Endodermal cell (in vitro differentiated cells): ENCODE measurements at regions not wholly inside any gene's neighbourhood (a gene's known extent, or its start where the extent isn't known, plus 50 kb on each side); places are given as distances from the start of the nearest gene placed in this dataset.

Source experiments
- DNase-seq: peaks from one replicate; pipeline ENCODE4 v3.0.0-alpha.2; 2017
- H3K27ac ChIP-seq: 2 replicates; pipeline ENCODE4 v1.5.1; 2013; ENCODE audit warnings: mild to moderate bottlenecking, low read depth, low read length, moderate library complexity
- H3K27me3 ChIP-seq: 2 replicates; pipeline ENCODE4 v1.6.1; 2013; ENCODE audit warnings: mild to moderate bottlenecking, low read length, moderate library complexity; ENCODE audit not compliant: insufficient read depth, control insufficient read depth, poor library complexity, severe bottlenecking
- H3K36me3 ChIP-seq: 2 replicates; pipeline ENCODE4 v1.7.0; 2013; ENCODE audit warnings: mild to moderate bottlenecking, low read length, moderate library complexity; ENCODE audit not compliant: control insufficient read depth, insufficient read depth
- H3K4me1 ChIP-seq: one replicate; pipeline ENCODE4 v1.7.0; 2013; ENCODE audit warnings: low read length; ENCODE audit not compliant: control insufficient read depth, insufficient read depth
- H3K4me3 ChIP-seq: 2 replicates; pipeline ENCODE4 v1.5.1; 2013; ENCODE audit warnings: mild to moderate bottlenecking, low read length, moderate library complexity
- H3K9ac ChIP-seq: 2 replicates; pipeline ENCODE4 v1.6.1; 2013; ENCODE audit warnings: mild to moderate bottlenecking, low read length, moderate library complexity; ENCODE audit not compliant: poor library complexity, severe bottlenecking; ENCODE audit errors: extremely low read depth
- H3K9me3 ChIP-seq: 2 replicates; pipeline ENCODE4 v1.6.1; 2013; ENCODE audit warnings: mild to moderate bottlenecking, low read length, moderate library complexity; ENCODE audit not compliant: control insufficient read depth
- H3K27ac Mint-ChIP-seq: 2 replicates; pipeline ENCODE4 v1.8.0; 2020; ENCODE audit warnings: mixed read lengths
- H3K27me3 Mint-ChIP-seq: 2 replicates; pipeline ENCODE4 v1.8.0; 2021; ENCODE audit warnings: mild to moderate bottlenecking, mixed read lengths; ENCODE audit not compliant: insufficient read depth
- H3K36me3 Mint-ChIP-seq: 2 replicates; pipeline ENCODE4 v1.8.0; 2020; ENCODE audit warnings: low read depth, mixed read lengths
- H3K4me1 Mint-ChIP-seq: 2 replicates; pipeline ENCODE4 v1.8.0; 2020; ENCODE audit warnings: mixed read lengths
- H3K4me3 Mint-ChIP-seq: 2 replicates; pipeline ENCODE4 v1.8.0; 2020; ENCODE audit warnings: mild to moderate bottlenecking, moderate library complexity, mixed read lengths
- H3K9me3 Mint-ChIP-seq: 2 replicates; pipeline ENCODE4 v1.8.0; 2020; ENCODE audit warnings: mild to moderate bottlenecking, mixed read lengths
- CTCF ChIP-seq: fragments of 200-600 bp; sonication (generic); conservative IDR thresholded peaks from 2 replicates; pipeline ENCODE4 v1.5.0; 2021; ENCODE audit warnings: antibody characterized with exemption, mild to moderate bottlenecking
- WGBS, 2 experiments: methylation state at CpG; one replicate each; pipeline versions ENCODE4 v1.1.5 to v1.1.7; 2013; ENCODE audit warnings: missing lambda C conversion rate in 2 of 2, mixed read lengths in 1 of 2; ENCODE audit not compliant: insufficient coverage in 1 of 2, insufficient read length in 1 of 2; 5-methylcytosine and 5-hydroxymethylcytosine counted together

DNA sequence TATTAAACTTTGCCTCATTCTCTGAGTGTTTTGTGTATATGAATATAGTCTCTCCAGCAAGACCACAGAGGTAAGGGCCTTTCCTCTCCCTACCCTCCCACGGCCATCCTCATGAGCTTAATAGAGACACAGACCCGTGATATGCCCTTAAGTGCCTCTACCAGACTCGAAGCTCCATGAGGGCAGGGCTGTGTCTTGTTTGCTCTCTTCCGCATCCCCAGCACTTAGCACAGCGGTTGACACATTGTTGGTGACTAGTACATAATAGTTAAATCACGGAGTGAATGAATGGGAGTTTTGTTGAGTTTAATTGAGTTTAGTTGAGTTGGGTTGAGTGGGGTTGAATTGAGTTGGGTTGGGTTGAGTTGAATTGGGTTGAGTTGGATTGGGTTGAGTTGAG, 122.3 kb downstream of the ZFP36L2 start:
- no peak for TF ChIP-seq CTCF
- no peaks in the 10 kb centered on the region for H3K9me3 Mint-ChIP-seq
- no peaks in the 10 kb centered on the region for H3K36me3 ChIP-seq
- no peaks in the 10 kb centered on the region for H3K9me3 ChIP-seq
- H3K36me3 Mint-ChIP-seq, result no peaks in the 10 kb centered on the region
- H3K27ac ChIP-seq, result no peak overlapping the region
- no peak overlapping the region for H3K4me3 ChIP-seq
- no peak overlapping the region for H3K4me3 Mint-ChIP-seq
- H3K9ac ChIP-seq, result no peak overlapping the region
- H3K27me3 ChIP-seq, result peaks cover 10% of the 10 kb centered on the region
- H3K27ac Mint-ChIP-seq, result no peak overlapping the region
- whole genome bisulfite sequencing, 2 experiments, result 98 to 100% methylated on average over 3 to 6 of the region's 6 CpGs
- DNase-seq, result peak; percentile 11
- peaks cover 20% of the 10 kb centered on the region for H3K27me3 Mint-ChIP-seq
- H3K4me1 ChIP-seq, result peaks cover 4% of the 10 kb centered on the region
- no peaks in the 10 kb centered on the region for H3K4me1 Mint-ChIP-seq

DNA sequence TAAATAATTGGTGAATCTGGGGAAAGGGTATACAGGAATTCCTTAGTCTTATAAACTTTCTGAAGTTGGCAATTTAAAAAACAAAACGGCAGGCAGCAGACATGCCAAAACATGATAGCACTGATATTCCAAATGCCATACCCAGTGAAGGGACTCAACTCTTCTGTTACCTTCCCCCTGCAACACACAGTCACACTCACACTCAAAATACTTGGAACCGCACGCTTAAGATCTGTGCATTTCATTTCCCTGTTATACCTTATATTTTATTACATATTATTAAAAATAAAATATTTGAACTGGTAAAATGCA, 123.4 kb downstream of the ZFP36L2 start:
- no peak for DNase-seq
- H3K9ac ChIP-seq, result no peak overlapping the region
- H3K27me3 ChIP-seq, result peaks cover 10% of the 10 kb centered on the region
- H3K27ac ChIP-seq, result no peak overlapping the region
- no peaks in the 10 kb centered on the region for H3K36me3 Mint-ChIP-seq
- TF ChIP-seq CTCF, result no peak
- H3K4me3 ChIP-seq, result no peak overlapping the region
- peaks cover 27% of the 10 kb centered on the region for H3K27me3 Mint-ChIP-seq
- H3K9me3 ChIP-seq, result no peaks in the 10 kb centered on the region
- H3K27ac Mint-ChIP-seq, result no peak overlapping the region
- no peaks in the 10 kb centered on the region for H3K4me1 Mint-ChIP-seq
- H3K4me1 ChIP-seq, result peaks cover 4% of the 10 kb centered on the region
- no peaks in the 10 kb centered on the region for H3K9me3 Mint-ChIP-seq
- 95 to 100% methylated on average over 1 to 2 of the region's 3 CpGs for WGBS, 2 experiments
- no peaks in the 10 kb centered on the region for H3K36me3 ChIP-seq
- H3K4me3 Mint-ChIP-seq, result no peak overlapping the region

- TF ChIP-seq CTCF, result no peak
- Histone ChIP-seq H3K9ac (no peak overlapping the region), H3K27ac (peak overlapping the region; percentile 98), H3K4me1 (peaks cover 4% of the 10 kb centered on the region), H3K4me3 (no peak overlapping the region), H3K27me3 (peaks cover 10% of the 10 kb centered on the region), H3K36me3 (no peaks in the 10 kb centered on the region), H3K9me3 (no peaks in the 10 kb centered on the region)
- Mint-ChIP-seq H3K36me3 (no peaks in the 10 kb centered on the region), H3K4me3 (no peak overlapping the region), H3K9me3 (no peaks in the 10 kb centered on the region), H3K4me1 (no peaks in the 10 kb centered on the region), H3K27ac (no peak overlapping the region), H3K27me3 (peaks cover 25% of the 10 kb centered on the region)
- peak; percentile 51 for DNase-seq
- 77 to 84% methylated on average over 8 to 9 of the region's 9 CpGs for WGBS, 2 experiments
These were observed 123.9 kb downstream of the ZFP36L2 start for GRCh38 chr2:43102366-43103092.
